Endothelial cell of umbilical vein (primary cell): ENCODE measurements at regions not wholly inside any gene's neighbourhood (a gene's known extent, or its start where the extent isn't known, plus 50 kb on each side); places are given as distances from the start of the nearest gene placed in this dataset.

Source experiments
- POLR2AphosphoS5 ChIP-seq: IDR thresholded peaks from 2 replicates; pipeline ENCODE4 v1.6.1; 2012; ENCODE audit warnings: low read depth, mild to moderate bottlenecking, control low read depth, low read length, moderate library complexity; ENCODE audit not compliant: insufficient read depth
- TF ChIP-seq, protein P1 (sequence below), 2 donors: IDR thresholded peaks; 1 replicate in 1 of 2; 2 replicates in 1 of 2; pipeline ENCODE4 v1.5.1; 2011; ENCODE audit warnings: low read length in 2 of 2, mild to moderate bottlenecking in 2 of 2, moderate library complexity in 2 of 2, control low read depth in 1 of 2, inconsistent platforms in 1 of 2, low read depth in 1 of 2; ENCODE audit not compliant: insufficient read depth in 1 of 2; ENCODE audit errors: extremely low read depth in 1 of 2

DNA sequence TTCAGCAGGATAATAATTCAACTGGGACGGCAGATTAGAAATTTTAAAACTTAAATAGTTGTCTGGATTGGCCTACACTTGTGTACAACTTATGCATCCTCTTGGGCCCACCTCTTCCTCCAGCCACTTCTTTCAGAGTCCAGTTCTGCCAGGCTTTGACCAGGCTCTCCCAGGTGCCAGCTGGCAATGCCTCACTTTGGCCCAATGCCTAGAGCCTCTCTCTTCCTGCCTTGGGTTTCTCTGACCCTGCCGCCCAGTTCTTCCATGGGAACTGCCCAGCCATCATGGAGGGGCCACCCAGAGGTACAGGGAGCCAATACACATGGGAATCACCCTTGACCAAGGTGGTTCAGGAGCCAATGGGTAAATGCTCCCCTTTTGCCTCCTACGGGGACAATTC, 135.5 kb downstream of the IRS1 start:
- no peak for TF ChIP-seq POLR2AphosphoS5
- TF ChIP-seq, protein P1, sequence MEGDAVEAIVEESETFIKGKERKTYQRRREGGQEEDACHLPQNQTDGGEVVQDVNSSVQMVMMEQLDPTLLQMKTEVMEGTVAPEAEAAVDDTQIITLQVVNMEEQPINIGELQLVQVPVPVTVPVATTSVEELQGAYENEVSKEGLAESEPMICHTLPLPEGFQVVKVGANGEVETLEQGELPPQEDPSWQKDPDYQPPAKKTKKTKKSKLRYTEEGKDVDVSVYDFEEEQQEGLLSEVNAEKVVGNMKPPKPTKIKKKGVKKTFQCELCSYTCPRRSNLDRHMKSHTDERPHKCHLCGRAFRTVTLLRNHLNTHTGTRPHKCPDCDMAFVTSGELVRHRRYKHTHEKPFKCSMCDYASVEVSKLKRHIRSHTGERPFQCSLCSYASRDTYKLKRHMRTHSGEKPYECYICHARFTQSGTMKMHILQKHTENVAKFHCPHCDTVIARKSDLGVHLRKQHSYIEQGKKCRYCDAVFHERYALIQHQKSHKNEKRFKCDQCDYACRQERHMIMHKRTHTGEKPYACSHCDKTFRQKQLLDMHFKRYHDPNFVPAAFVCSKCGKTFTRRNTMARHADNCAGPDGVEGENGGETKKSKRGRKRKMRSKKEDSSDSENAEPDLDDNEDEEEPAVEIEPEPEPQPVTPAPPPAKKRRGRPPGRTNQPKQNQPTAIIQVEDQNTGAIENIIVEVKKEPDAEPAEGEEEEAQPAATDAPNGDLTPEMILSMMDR (IDR thresholded peaks at IDR 0.05; ENCODE audit: extremely low read depth in 1 of 2, insufficient read depth in 1 of 2, low read depth in 1 of 2, low read length in 2 of 2), result no peak
